HFF-Myc (cell line): ENCODE measurements at regions not wholly inside any gene's neighbourhood (a gene's known extent, or its start where the extent isn't known, plus 50 kb on each side); places are given as distances from the start of the nearest gene placed in this dataset.

Source experiments
- DNase-seq: peaks from one replicate; pipeline ENCODE4 v3.0.0-alpha.2; 2011; ENCODE audit warnings: low read depth; ENCODE audit errors: extremely low read depth
- H3K4me3 ChIP-seq: replicated peaks from 2 replicates; pipeline ENCODE4 v1.5.1; 2011; ENCODE audit warnings: low read depth, mild to moderate bottlenecking, control low read depth, low read length
- CTCF ChIP-seq: IDR thresholded peaks from 2 replicates; pipeline ENCODE4 v1.5.1; 2012; ENCODE audit warnings: mild to moderate bottlenecking, low read depth, low read length, control low read depth; ENCODE audit errors: missing control alignments

GRCh38 chr13:90405301-90405700 lies 942.2 kb upstream of the MIR17HG start:
- H3K4me3 ChIP-seq, result no peak overlapping the region
- no peak for TF ChIP-seq CTCF
- no peak for DNase-seq

GRCh38 chr13:90412980-90413379 lies 934.5 kb upstream of the MIR17HG start:
- DNase-seq, result no peak
- no peak for TF ChIP-seq CTCF
- H3K4me3 ChIP-seq, result no peak overlapping the region

DNA sequence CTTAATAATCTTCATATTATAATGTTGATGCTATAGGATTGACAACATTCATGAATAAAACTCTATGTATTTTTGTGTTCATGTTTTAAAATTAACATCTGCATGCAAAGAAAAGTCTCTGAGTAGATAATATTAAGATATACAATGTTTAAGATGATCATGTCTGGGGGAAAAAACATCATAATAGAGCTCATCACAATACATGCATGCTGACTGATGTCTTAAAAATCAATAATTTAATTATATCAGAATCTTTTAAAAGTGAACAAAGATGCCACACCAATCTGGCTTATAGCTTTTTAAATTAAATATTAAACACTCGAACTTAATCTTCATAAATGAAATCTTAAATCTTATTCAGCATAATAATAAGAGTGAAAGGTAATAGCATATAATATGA lies 933.9 kb upstream of the MIR17HG start:
- DNase-seq, result no peak
- no peak for TF ChIP-seq CTCF
- H3K4me3 ChIP-seq, result no peak overlapping the region

DNA sequence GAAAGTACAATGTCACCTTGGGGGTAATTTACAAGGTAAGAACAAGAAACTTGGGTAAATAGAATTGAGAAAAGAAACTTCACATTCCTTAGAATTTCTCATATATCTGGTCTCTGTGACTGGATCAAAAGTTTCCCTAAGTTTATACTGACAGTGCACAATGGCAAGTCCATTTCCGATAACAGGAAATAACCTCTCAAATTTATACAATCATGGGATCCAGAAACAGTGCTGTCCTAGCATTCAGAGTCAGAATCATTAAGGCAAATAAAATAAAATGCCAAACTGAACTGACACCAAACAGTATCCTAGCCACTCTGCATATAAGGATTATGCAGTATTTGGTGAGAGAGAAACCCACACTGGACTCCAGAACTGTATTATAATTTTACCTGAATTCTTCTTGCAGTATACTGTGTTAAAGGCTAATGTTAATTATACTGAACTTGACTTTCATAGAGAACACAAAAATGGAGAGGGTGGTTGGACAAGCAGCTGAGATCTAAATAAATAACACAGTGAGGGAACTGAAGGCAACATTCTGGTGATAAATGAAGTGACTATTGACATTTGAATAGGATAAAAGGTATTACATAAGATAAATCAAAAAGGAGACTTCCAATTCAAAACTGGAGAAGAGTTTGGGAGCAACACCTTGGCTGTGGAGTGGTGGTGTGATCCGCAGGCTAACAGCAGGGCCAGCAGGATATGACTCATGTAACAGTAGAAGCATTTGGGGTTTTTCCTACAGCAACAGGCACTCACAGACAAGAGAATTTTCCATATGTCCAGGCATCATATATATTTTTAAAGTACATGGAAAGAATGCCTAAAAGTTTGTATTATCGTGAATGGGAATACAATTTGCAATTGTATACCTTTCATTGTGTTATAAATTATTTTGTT lies 932.5 kb upstream of the MIR17HG start:
- TF ChIP-seq CTCF, result no peak
- peak; percentile 75 for DNase-seq
- H3K4me3 ChIP-seq, result no peak overlapping the region

GRCh38 chr13:90415902-90416301 lies 931.6 kb upstream of the MIR17HG start:
- no peak overlapping the region for H3K4me3 ChIP-seq
- no peak for TF ChIP-seq CTCF
- no peak for DNase-seq

DNA sequence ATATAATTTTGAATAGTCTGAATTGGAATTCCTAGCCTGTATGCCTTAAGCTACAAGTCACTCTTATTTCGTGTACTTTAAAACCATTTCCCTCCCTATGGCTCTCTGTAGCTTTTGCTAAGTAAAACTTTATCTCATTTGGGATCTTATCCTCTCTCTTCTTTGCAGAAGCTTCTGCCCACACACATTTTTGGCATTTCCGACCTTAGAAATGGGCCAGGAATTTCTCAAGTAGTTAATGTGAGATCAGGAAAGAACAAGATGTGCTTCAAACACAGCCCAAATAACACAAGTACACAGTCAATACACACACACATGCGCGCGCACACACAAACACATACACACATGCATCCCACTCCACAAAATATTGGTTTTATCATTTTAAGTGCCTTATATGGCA lies 931.0 kb upstream of the MIR17HG start:
- peak; percentile 40 for DNase-seq
- TF ChIP-seq CTCF, result no peak

More for the DNA sequence above, 931.0 kb upstream of the MIR17HG start:
- no peak overlapping the region for H3K4me3 ChIP-seq
